ENCODE measurements at regions not wholly inside any gene's neighbourhood (a gene's known extent, or its start where the extent isn't known, plus 50 kb on each side); places are given as distances from the start of the nearest gene placed in this dataset.
"Not testable (repeated sequence)": the region's sequence is repeated elsewhere in the genome, so short reads cannot be mapped to it uniquely, and the experiment has no call there.

DNA sequence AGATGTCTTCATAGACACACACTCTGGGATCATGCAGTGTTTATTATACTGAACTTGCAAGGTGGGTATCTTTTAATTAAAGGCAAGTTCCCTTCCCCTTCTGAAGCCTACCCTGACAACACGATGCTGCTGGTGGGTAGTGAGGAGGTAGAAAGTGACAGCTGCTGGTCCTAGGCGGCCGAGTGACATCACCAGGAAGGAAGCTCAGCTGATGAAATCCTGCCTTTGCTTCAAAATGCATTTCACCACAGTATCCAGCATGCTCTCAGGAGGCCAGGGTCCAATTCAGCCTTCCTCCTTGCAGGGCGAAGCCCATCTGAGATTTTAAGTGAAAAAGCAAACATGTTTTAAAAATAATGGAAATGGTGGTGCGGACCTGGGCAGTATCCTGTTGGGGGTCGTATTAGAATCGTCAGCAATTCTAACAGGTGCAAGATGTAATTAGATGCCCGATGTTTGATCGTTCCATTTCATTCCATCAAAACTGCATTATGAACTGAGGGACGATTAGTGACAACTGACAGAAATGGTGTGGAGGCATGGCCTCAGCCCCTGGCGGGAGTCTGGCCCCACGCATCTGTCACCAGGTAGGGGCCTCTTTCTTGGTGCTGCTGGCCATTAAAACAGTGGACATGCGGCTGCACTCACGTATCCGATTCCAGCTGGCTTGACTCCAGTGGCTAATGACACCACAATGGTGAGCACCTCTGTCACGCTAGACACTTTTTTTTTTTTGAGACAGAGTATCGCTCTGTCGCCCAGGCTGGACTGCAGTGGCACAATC is 324.8 kb upstream of the C1orf174 start:
- Mint-ChIP-seq H3K27ac (no peak overlapping the region), H3K36me3 (no peaks in the 10 kb centered on the region)
- POLR2A ChIA-PET = no interaction called here

DNA sequence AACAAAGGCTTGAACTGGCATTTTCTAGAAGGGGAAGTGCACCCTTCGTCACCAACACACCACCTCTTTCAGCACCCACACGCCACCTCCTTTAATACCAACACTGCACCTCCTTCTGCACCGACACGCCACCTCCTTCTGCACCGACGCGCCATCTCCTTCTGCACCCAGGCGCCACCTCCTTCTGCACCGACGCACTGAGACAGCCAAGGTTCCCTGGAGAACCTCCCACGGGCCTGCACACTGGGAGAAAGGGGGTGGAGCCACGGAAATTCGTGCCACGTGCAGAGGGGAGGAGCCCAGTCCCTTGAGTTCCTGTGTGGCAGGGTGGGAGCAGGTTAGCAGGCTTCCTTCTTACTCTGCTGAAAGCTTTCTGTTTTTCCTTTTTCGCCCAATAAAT is 327.9 kb upstream of the C1orf174 start:
- Histone ChIP-seq H3K4me1 (ENCODE audit: insufficient read depth, low read length) (no peaks in the 10 kb centered on the region), H3K27me3 (ENCODE audit: insufficient read depth, low read length, poor library complexity, severe bottlenecking) (no peaks in the 10 kb centered on the region), H3K9me3 (ENCODE audit: low read length) (no peaks in the 10 kb centered on the region), H3K4me3 (ENCODE audit: low read length) (no peak overlapping the region), H3K36me3 (ENCODE audit: insufficient read depth, low read length) (no peaks in the 10 kb centered on the region), H3K27ac (ENCODE audit: low read depth, low read length) (no peak overlapping the region)
- H3K36me3 Mint-ChIP-seq = no peaks in the 10 kb centered on the region
- no peak for DNase-seq
- H3K27ac Mint-ChIP-seq = no peak overlapping the region
- ChIA-PET POLR2A (no interaction called here), CTCF (no interaction called here)
- H3K27me3 Mint-ChIP-seq = peaks cover 1 to 9% of the 10 kb centered on the region in 2 donors
- H3K9me3 Mint-ChIP-seq = peaks cover 0 to 4% (median 0%) of the 10 kb centered on the region in 5 donors
- no peaks in the 10 kb centered on the region for H3K4me1 Mint-ChIP-seq
- no peak overlapping the region for H3K4me3 Mint-ChIP-seq

More for the DNA sequence above, 324.8 kb upstream of the C1orf174 start:
- Histone ChIP-seq H3K9me3 (ENCODE audit: low read length) (no peaks in the 10 kb centered on the region), H3K27me3 (ENCODE audit: insufficient read depth, low read length, poor library complexity, severe bottlenecking) (no peaks in the 10 kb centered on the region), H3K4me1 (ENCODE audit: insufficient read depth, low read length) (no peaks in the 10 kb centered on the region), H3K36me3 (ENCODE audit: insufficient read depth, low read length) (no peaks in the 10 kb centered on the region), H3K27ac (ENCODE audit: low read depth, low read length) (no peak overlapping the region), H3K4me3 (ENCODE audit: low read length) (no peak overlapping the region)
- no peaks in the 10 kb centered on the region for H3K4me1 Mint-ChIP-seq
- CTCF ChIA-PET = no interaction called here
- H3K4me3 Mint-ChIP-seq = peak overlapping the region in 1 of 7 donors; percentile 9
- peaks cover 2 to 15% of the 10 kb centered on the region in 2 donors for H3K27me3 Mint-ChIP-seq
- peaks cover 0 to 4% (median 0%) of the 10 kb centered on the region in 5 donors for H3K9me3 Mint-ChIP-seq
- no peak for DNase-seq

DNA sequence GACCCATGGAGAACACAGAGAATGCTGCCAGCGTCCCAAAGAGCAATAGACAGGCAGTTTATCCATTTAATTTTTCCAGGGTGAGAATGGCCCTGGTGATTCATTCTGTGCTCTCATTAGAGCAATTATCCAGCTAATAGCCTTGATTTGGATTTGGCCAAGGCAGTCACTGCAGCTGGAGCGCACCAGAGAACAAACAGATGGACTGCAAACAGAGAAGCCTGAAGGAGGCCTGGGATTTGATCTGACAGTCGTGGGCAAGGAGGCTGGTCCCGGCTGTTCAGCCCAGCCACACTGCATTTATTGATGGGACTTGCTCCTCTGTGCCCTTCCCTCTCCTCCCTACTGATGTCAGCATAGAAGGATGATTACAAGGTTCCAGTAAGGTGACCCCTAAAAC is 353.9 kb upstream of the C1orf174 start:
- H3K9me3 ChIP-seq (ENCODE audit: low read length) = no peaks in the 10 kb centered on the region
- H3K4me1 ChIP-seq (ENCODE audit: insufficient read depth, low read length) = no peaks in the 10 kb centered on the region
- Mint-ChIP-seq H3K4me3 (no peak overlapping the region), H3K4me1 (no peaks in the 10 kb centered on the region), H3K27ac (no peak overlapping the region), H3K27me3 (peaks cover 7 to 35% of the 10 kb centered on the region in 2 donors), H3K36me3 (no peaks in the 10 kb centered on the region), H3K9me3 (peaks cover 12 to 18% (median 14%) of the 10 kb centered on the region in 5 donors)
- ChIA-PET POLR2A (no interaction called here), CTCF (no interaction called here)
- no peak overlapping the region for H3K27ac ChIP-seq (ENCODE audit: low read depth, low read length)
- H3K27me3 ChIP-seq (ENCODE audit: insufficient read depth, low read length, poor library complexity, severe bottlenecking) = no peaks in the 10 kb centered on the region
- DNase-seq = no peak
- no peak overlapping the region for H3K4me3 ChIP-seq (ENCODE audit: low read length)
- H3K36me3 ChIP-seq (ENCODE audit: insufficient read depth, low read length) = no peaks in the 10 kb centered on the region

DNA sequence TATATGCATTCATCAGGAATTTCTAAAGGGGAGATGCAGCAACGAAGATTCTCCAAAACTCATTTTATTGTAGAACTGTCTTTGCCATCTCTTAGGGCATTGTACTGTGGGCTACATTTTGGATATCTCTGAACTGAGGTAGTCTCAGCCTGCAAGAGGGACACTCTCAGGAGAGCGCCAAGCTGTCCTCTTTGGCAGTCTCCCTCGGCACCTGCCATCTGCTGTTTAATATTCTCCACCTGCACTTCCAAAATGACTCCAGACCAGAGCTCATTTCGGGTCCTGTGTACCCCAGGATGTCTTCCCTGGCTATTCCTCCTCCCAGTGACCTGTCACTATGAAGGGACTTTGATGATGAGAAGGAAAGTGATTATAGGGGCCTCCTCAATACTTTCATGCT is 356.3 kb upstream of the C1orf174 start:
- H3K4me1 Mint-ChIP-seq = no peaks in the 10 kb centered on the region
- H3K27ac Mint-ChIP-seq = no peak overlapping the region
- H3K36me3 Mint-ChIP-seq = peaks cover 0 to 2% (median 0%) of the 10 kb centered on the region in 3 donors
- CTCF ChIA-PET = no interaction called here
- peaks cover 9 to 27% of the 10 kb centered on the region in 2 donors for H3K27me3 Mint-ChIP-seq
- H3K36me3 ChIP-seq (ENCODE audit: insufficient read depth, low read length) = no peaks in the 10 kb centered on the region
- no peaks in the 10 kb centered on the region for H3K9me3 ChIP-seq (ENCODE audit: low read length)
- POLR2A ChIA-PET = no interaction called here
- no peaks in the 10 kb centered on the region for H3K4me1 ChIP-seq (ENCODE audit: insufficient read depth, low read length)
- no peaks in the 10 kb centered on the region for H3K27me3 ChIP-seq (ENCODE audit: insufficient read depth, low read length, poor library complexity, severe bottlenecking)
- no peak overlapping the region for H3K27ac ChIP-seq (ENCODE audit: low read depth, low read length)
- H3K9me3 Mint-ChIP-seq = peaks cover 13 to 24% (median 22%) of the 10 kb centered on the region in 5 donors
- H3K4me3 Mint-ChIP-seq = no peak overlapping the region
- H3K4me3 ChIP-seq (ENCODE audit: low read length) = no peak overlapping the region
- no peak for DNase-seq

DNA sequence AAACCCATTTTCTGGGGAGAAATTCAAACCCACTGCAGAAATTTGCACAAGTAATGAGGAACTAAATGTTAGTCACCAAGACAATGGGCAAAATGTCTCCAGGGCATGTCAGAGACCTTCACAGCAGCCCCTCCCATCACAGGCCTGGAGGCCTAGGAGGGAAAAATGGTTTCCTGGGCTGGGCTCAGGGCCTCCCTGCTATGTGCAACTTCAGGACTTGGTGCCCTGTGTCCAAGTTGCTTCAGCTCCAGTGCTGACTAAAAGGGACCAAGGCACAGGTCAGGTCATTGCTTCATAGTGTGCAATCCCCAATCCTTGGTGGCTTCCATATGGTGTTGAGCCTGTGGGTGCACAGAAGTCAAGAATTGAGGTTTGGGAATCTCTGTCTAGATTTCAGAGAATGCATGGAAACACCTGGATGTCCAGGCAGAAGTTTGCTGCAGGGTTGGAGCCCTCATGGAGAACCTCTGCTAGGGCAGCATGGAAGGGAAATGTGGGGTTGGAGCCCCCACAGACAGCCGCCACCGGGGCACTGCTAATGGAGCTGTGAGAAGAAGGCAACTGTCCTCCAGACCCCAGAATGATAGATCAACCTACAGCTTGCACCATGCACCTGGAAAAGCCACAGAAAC is 358.2 kb upstream of the C1orf174 start:
- H3K27me3 ChIP-seq (ENCODE audit: insufficient read depth, low read length, poor library complexity, severe bottlenecking); CTCF ChIA-PET; H3K36me3 Mint-ChIP-seq; POLR2A ChIA-PET; DNase-seq; H3K27ac ChIP-seq (ENCODE audit: low read depth, low read length); H3K4me1 ChIP-seq (ENCODE audit: insufficient read depth, low read length); H3K36me3 ChIP-seq (ENCODE audit: insufficient read depth, low read length); H3K27ac Mint-ChIP-seq; H3K4me3 ChIP-seq (ENCODE audit: low read length); H3K4me3 Mint-ChIP-seq; H3K9me3 ChIP-seq (ENCODE audit: low read length); H3K4me1 Mint-ChIP-seq: not testable (repeated sequence)
- peaks cover 13 to 24% (median 22%) of the 10 kb centered on the region in 5 donors for H3K9me3 Mint-ChIP-seq
- H3K27me3 Mint-ChIP-seq = peaks cover 6 to 34% of the 10 kb centered on the region in 2 donors

GRCh38 chr1:4261327-4261726 is 361.3 kb upstream of the C1orf174 start:
- ChIA-PET CTCF (no interaction called here), POLR2A (no interaction called here)
- H3K36me3 Mint-ChIP-seq = peaks cover 0 to 3% (median 0%) of the 10 kb centered on the region in 3 donors
- no peak overlapping the region for H3K4me3 ChIP-seq (ENCODE audit: low read length)
- no peaks in the 10 kb centered on the region for H3K36me3 ChIP-seq (ENCODE audit: insufficient read depth, low read length)
- no peaks in the 10 kb centered on the region for H3K9me3 ChIP-seq (ENCODE audit: low read length)
- H3K27me3 ChIP-seq (ENCODE audit: insufficient read depth, low read length, poor library complexity, severe bottlenecking) = no peaks in the 10 kb centered on the region
- peaks cover 2 to 10% (median 10%) of the 10 kb centered on the region in 3 donors for H3K4me1 Mint-ChIP-seq
- no peak overlapping the region for H3K4me3 Mint-ChIP-seq
- no peak overlapping the region for H3K27ac Mint-ChIP-seq
- H3K9me3 Mint-ChIP-seq = peaks cover 13 to 24% (median 22%) of the 10 kb centered on the region in 5 donors
- no peaks in the 10 kb centered on the region for H3K4me1 ChIP-seq (ENCODE audit: insufficient read depth, low read length)
- H3K27me3 Mint-ChIP-seq = peaks cover 10 to 36% of the 10 kb centered on the region in 2 donors
- H3K27ac ChIP-seq (ENCODE audit: low read depth, low read length) = no peak overlapping the region
- no peak for DNase-seq

DNA sequence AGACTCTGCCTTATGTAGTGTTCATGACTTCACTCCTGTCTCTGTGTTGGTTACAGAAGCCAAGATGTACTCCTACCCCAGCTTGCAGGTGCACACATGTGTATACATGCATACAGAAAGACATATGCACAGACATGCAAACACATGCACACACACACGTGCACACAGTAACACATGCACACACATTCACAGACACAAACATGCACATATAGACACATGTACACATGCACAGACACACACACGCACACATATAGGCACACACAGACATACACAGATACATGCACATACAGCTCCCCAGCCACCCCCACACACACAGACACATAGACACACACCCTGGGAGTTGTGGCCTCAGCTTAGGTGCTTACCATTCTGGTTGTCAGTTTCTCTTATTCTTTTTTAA is 362.6 kb upstream of the C1orf174 start:
- Mint-ChIP-seq H3K9me3 (peaks cover 4 to 16% (median 13%) of the 10 kb centered on the region in 5 donors), H3K27me3 (peaks cover 12 to 36% of the 10 kb centered on the region in 2 donors)

GRCh38 chr1:4263699-4264098 is 363.6 kb upstream of the C1orf174 start:
- Histone ChIP-seq H3K36me3 (ENCODE audit: insufficient read depth, low read length) (no peaks in the 10 kb centered on the region), H3K4me3 (ENCODE audit: low read length) (no peak overlapping the region), H3K27ac (ENCODE audit: low read depth, low read length) (no peak overlapping the region), H3K9me3 (ENCODE audit: low read length) (no peaks in the 10 kb centered on the region), H3K4me1 (ENCODE audit: insufficient read depth, low read length) (no peaks in the 10 kb centered on the region), H3K27me3 (ENCODE audit: insufficient read depth, low read length, poor library complexity, severe bottlenecking) (no peaks in the 10 kb centered on the region)
- Mint-ChIP-seq H3K4me1 (peaks cover 8 to 29% (median 26%) of the 10 kb centered on the region in 3 donors), H3K9me3 (peaks cover 2 to 12% (median 7%) of the 10 kb centered on the region in 5 donors), H3K4me3 (no peak overlapping the region), H3K36me3 (peaks cover 0 to 3% (median 0%) of the 10 kb centered on the region in 3 donors), H3K27ac (no peak overlapping the region), H3K27me3 (peaks cover 12 to 36% of the 10 kb centered on the region in 2 donors)
- POLR2A ChIA-PET = no interaction called here
- CTCF ChIA-PET = no interaction called here
- no peak for DNase-seq

More for the DNA sequence above, 362.6 kb upstream of the C1orf174 start:
- Histone ChIP-seq H3K36me3 (ENCODE audit: insufficient read depth, low read length) (no peaks in the 10 kb centered on the region), H3K9me3 (ENCODE audit: low read length) (no peaks in the 10 kb centered on the region), H3K27me3 (ENCODE audit: insufficient read depth, low read length, poor library complexity, severe bottlenecking) (no peaks in the 10 kb centered on the region), H3K4me3 (ENCODE audit: low read length) (no peak overlapping the region), H3K4me1 (ENCODE audit: insufficient read depth, low read length) (no peaks in the 10 kb centered on the region), H3K27ac (ENCODE audit: low read depth, low read length) (no peak overlapping the region)
- H3K36me3 Mint-ChIP-seq = peaks cover 0 to 3% (median 0%) of the 10 kb centered on the region in 3 donors
- peaks cover 6 to 23% (median 17%) of the 10 kb centered on the region in 3 donors for H3K4me1 Mint-ChIP-seq
- DNase-seq = no peak
- ChIA-PET POLR2A (no interaction called here), CTCF (no interaction called here)
- no peak overlapping the region for H3K4me3 Mint-ChIP-seq
- H3K27ac Mint-ChIP-seq = peak overlapping the region in 1 of 8 donors; percentile 22

All from CD8-positive, alpha-beta memory T cell (primary cell).